ENCODE measurements at regions not wholly inside any gene's neighbourhood (a gene's known extent, or its start where the extent isn't known, plus 50 kb on each side); places are given as distances from the start of the nearest gene placed in this dataset.

DNA sequence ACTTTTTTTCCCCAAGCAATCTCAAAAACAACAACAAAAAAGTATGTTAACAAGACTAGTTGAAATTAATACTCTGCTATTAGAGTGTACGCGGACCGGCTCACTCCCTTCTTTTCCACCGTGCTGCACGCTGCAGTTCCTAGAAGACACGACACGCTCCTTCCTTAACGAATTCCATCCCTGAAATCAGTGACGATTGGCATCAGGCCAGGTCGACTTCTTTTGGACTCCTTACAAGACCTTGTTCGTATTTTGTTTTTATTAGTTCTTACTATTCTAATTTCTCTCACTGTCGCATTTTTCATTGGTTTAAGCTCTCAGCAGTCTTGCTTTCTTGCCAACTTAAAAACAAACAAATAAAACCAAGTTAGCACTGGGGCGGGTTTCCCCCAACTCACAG lies 175.8 kb upstream of the PITX2 start:
- Histone ChIP-seq H3K4me2 (no peak overlapping the region), H2AFZ (ENCODE audit: low read depth) (no peak overlapping the region), H3K36me3 (ENCODE audit: insufficient read depth) (no peaks in the 10 kb centered on the region), H3K27me3 (ENCODE audit: insufficient read depth, low read depth) (no peaks in the 10 kb centered on the region), H3K4me3 (IDR thresholded peaks at IDR 0.05; ENCODE audit: insufficient read depth, low read depth, low read length) (no peak overlapping the region), H3K9ac (no peak overlapping the region), H3K4me1 (ENCODE audit: low read depth, poor library complexity, severe bottlenecking) (peaks cover 24% of the 10 kb centered on the region), H4K20me1 (ENCODE audit: insufficient read depth) (no peaks in the 10 kb centered on the region), H3K27ac (no peak overlapping the region), H3K79me2 (ENCODE audit: insufficient read depth, low read depth) (no peaks in the 10 kb centered on the region)
- TF ChIP-seq, protein P1, sequence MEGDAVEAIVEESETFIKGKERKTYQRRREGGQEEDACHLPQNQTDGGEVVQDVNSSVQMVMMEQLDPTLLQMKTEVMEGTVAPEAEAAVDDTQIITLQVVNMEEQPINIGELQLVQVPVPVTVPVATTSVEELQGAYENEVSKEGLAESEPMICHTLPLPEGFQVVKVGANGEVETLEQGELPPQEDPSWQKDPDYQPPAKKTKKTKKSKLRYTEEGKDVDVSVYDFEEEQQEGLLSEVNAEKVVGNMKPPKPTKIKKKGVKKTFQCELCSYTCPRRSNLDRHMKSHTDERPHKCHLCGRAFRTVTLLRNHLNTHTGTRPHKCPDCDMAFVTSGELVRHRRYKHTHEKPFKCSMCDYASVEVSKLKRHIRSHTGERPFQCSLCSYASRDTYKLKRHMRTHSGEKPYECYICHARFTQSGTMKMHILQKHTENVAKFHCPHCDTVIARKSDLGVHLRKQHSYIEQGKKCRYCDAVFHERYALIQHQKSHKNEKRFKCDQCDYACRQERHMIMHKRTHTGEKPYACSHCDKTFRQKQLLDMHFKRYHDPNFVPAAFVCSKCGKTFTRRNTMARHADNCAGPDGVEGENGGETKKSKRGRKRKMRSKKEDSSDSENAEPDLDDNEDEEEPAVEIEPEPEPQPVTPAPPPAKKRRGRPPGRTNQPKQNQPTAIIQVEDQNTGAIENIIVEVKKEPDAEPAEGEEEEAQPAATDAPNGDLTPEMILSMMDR (conservative IDR thresholded peaks at IDR 0.05; ENCODE audit: low read depth, low read length) = no peak

DNA sequence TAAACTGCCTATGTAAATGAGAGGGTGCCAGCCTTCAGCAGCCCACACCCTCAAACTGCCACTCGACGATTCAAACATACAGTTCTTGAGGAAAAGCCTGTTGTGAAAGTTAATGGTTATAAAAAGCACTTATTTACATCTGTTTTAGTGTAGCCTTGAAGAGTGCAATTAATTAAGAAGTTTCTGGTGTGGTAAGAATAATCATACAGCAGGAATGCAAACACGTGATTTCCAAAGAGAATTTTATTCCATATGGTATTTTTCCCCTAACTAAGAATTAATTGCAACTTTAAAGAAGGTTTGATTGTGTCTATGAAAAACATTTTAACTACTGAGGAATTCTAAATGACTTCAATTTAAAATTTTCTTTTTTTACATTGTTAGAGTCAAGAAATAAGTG lies 176.3 kb upstream of the PITX2 start:
- Histone ChIP-seq H4K20me1 (ENCODE audit: insufficient read depth) (no peaks in the 10 kb centered on the region), H3K4me3 (IDR thresholded peaks at IDR 0.05; ENCODE audit: insufficient read depth, low read depth, low read length) (no peak overlapping the region)
- TF ChIP-seq, protein P1 (conservative IDR thresholded peaks at IDR 0.05; ENCODE audit: low read depth, low read length) = no peak

DNA sequence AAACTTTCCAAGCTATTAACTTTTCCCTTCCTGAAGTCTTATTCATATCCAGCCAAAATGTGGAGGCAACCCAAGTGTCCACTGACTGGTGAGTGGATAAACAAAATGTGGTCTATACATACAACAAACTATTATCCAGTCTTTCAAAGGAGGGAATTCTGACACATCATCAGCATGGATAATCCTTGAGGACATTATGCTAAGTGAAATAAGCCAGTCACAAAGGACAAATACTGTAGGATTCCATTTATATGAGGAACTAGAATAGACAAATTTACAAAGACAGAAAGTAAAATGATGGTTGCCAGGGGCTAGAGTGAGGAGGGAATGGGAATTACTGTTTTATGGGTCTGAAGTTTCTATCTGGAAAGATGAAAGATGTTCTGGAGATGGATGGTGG lies 178.7 kb upstream of the PITX2 start:
- Histone ChIP-seq H3K4me2 (no peak overlapping the region), H2AFZ (ENCODE audit: low read depth) (no peak overlapping the region), H3K4me3 (IDR thresholded peaks at IDR 0.05; ENCODE audit: insufficient read depth, low read depth, low read length) (no peak overlapping the region), H3K27me3 (ENCODE audit: insufficient read depth, low read depth) (no peaks in the 10 kb centered on the region), H3K9ac (no peak overlapping the region), H4K20me1 (ENCODE audit: insufficient read depth) (no peaks in the 10 kb centered on the region), H3K27ac (no peak overlapping the region), H3K4me1 (ENCODE audit: low read depth, poor library complexity, severe bottlenecking) (peaks cover 3% of the 10 kb centered on the region), H3K36me3 (ENCODE audit: insufficient read depth) (no peaks in the 10 kb centered on the region), H3K79me2 (ENCODE audit: insufficient read depth, low read depth) (no peaks in the 10 kb centered on the region)
- TF ChIP-seq, protein P1 (conservative IDR thresholded peaks at IDR 0.05; ENCODE audit: low read depth, low read length) = no peak

More for the DNA sequence above, 176.3 kb upstream of the PITX2 start:
- no peak overlapping the region for H2AFZ ChIP-seq (ENCODE audit: low read depth)
- no peak overlapping the region for H3K9ac ChIP-seq
- no peaks in the 10 kb centered on the region for H3K79me2 ChIP-seq (ENCODE audit: insufficient read depth, low read depth)
- no peaks in the 10 kb centered on the region for H3K27me3 ChIP-seq (ENCODE audit: insufficient read depth, low read depth)
- H3K27ac ChIP-seq = no peak overlapping the region
- no peaks in the 10 kb centered on the region for H3K36me3 ChIP-seq (ENCODE audit: insufficient read depth)
- H3K4me2 ChIP-seq = no peak overlapping the region
- H3K4me1 ChIP-seq (ENCODE audit: low read depth, poor library complexity, severe bottlenecking) = peaks cover 19% of the 10 kb centered on the region

DNA sequence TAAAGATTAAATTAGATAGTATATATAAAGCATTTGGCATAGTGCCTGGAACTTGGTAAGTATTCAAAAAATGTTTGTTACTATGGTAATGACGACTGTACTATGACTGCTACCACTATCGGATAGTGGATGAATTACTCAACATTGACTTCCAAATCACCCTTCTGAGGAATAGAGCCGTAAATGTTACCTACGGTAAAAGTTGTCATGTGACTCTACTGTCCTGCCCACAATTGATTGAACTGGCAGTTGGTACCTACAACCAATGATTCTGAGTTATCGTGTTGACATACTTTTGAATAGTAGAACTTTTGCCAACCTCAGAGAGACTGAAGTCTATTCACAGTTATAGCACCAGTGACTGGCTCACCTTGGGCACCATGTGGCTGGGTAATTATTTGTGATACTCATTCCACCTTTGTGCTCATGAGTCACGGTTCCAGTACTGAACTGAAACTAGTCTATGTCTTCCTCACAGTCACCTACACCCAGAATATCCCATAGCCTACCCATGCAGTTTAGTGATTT lies 185.5 kb upstream of the PITX2 start:
- H3K27ac ChIP-seq = no peak overlapping the region
- TF ChIP-seq, protein P1 (conservative IDR thresholded peaks at IDR 0.05; ENCODE audit: low read depth, low read length) = no peak
- H3K9ac ChIP-seq = no peak overlapping the region
- no peaks in the 10 kb centered on the region for H3K79me2 ChIP-seq (ENCODE audit: insufficient read depth, low read depth)
- no peak overlapping the region for H3K4me2 ChIP-seq
- no peaks in the 10 kb centered on the region for H3K27me3 ChIP-seq (ENCODE audit: insufficient read depth, low read depth)
- no peaks in the 10 kb centered on the region for H3K36me3 ChIP-seq (ENCODE audit: insufficient read depth)
- no peaks in the 10 kb centered on the region for H4K20me1 ChIP-seq (ENCODE audit: insufficient read depth)
- H3K4me3 ChIP-seq (IDR thresholded peaks at IDR 0.05; ENCODE audit: insufficient read depth, low read depth, low read length) = no peak overlapping the region
- no peak overlapping the region for H2AFZ ChIP-seq (ENCODE audit: low read depth)
- no peaks in the 10 kb centered on the region for H3K4me1 ChIP-seq (ENCODE audit: low read depth, poor library complexity, severe bottlenecking)
